ENCODE measurements at regions not wholly inside any gene's neighbourhood (a gene's known extent, or its start where the extent isn't known, plus 50 kb on each side); places are given as distances from the start of the nearest gene placed in this dataset.

GRCh38 chr5:96260009-96260408 lies 173.0 kb downstream of the PCSK1 start:
- no peak for TF ChIP-seq KDM5A (IDR thresholded peaks at IDR 0.05)
- TF ChIP-seq JUN (IDR thresholded peaks at IDR 0.05): no peak
- TF ChIP-seq POLR2A (IDR thresholded peaks at IDR 0.05; ENCODE audit: low read length): no peak
- no peak for TF ChIP-seq CTCF (IDR thresholded peaks at IDR 0.05)
- TF ChIP-seq ESRRA (IDR thresholded peaks at IDR 0.05; ENCODE audit: borderline replicate concordance, low read length): no peak
- TF ChIP-seq RFX5 (IDR thresholded peaks at IDR 0.05): no peak
- TF ChIP-seq MAZ (IDR thresholded peaks at IDR 0.05; ENCODE audit: borderline replicate concordance, low read depth, low read length): no peak
- no peak for TF ChIP-seq BHLHE40 (IDR thresholded peaks at IDR 0.05; ENCODE audit: low read depth, low read length)
- TF ChIP-seq MAX (IDR thresholded peaks at IDR 0.05): no peak
- no peak for TF ChIP-seq HOXB5 (CRISPR knock-in tag; IDR thresholded peaks at IDR 0.05)
- TF ChIP-seq NFE2L2 (conservative IDR thresholded peaks at IDR 0.05; ENCODE audit: low read length): no peak
- no peak for TF ChIP-seq EHMT2 (IDR thresholded peaks at IDR 0.05; ENCODE audit: low read depth)

Data from A549 (cell line).